Activated T-cell treated with anti-CD3 and anti-CD28 coated beads, Interleukin-2, amount 50 U/mL, for 24 hours (primary cell): ENCODE measurements at regions not wholly inside any gene's neighbourhood (a gene's known extent, or its start where the extent isn't known, plus 50 kb on each side); places are given as distances from the start of the nearest gene placed in this dataset.
"Not testable (repeated sequence)": the region's sequence is repeated elsewhere in the genome, so short reads cannot be mapped to it uniquely, and the experiment has no call there.

Source experiments
- DNase-seq: peaks from one replicate; pipeline ENCODE4 v3.0.0-alpha.2; 2020
- H3K27ac Mint-ChIP-seq: 2 replicates; pipeline ENCODE4 v1.8.0; 2020; ENCODE audit warnings: mild to moderate bottlenecking, mixed read lengths
- H3K27me3 Mint-ChIP-seq: 2 replicates; pipeline ENCODE4 v1.8.0; 2020; ENCODE audit warnings: mixed read lengths
- H3K36me3 Mint-ChIP-seq: 2 replicates; pipeline ENCODE4 v1.8.0; 2020; ENCODE audit warnings: low read depth, mixed read lengths
- H3K4me1 Mint-ChIP-seq: 2 replicates; pipeline ENCODE4 v1.8.0; 2020; ENCODE audit warnings: low read depth, mixed read lengths
- H3K4me3 Mint-ChIP-seq: 2 replicates; pipeline ENCODE4 v1.8.0; 2020; ENCODE audit warnings: mild to moderate bottlenecking, moderate library complexity, mixed read lengths
- H3K9me3 Mint-ChIP-seq: 2 replicates; pipeline ENCODE4 v1.8.0; 2020; ENCODE audit warnings: mixed read lengths

DNA sequence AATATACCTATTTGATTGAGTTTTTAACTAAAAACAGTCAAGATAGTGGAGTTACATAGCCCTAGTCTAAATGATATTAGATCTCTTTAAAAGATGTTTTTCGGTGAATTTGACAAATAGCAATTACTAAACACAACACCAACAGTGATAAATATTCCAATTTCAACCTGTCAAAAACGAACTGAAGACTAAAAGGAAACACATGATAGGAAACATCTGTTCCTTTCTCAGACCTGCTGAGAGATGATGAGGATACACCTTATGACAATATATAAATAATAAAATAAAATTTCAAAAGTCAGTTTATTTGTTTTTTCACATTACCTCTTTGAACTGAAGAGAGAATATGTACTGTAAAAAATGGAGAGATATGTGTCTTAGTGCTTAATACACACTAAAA lies 232.7 kb downstream of the RASSF9 start:
- Mint-ChIP-seq H3K36me3 (no peaks in the 10 kb centered on the region), H3K9me3 (peaks cover 6% of the 10 kb centered on the region), H3K4me3 (no peak overlapping the region), H3K27ac (no peak overlapping the region), H3K4me1 (no peaks in the 10 kb centered on the region), H3K27me3 (no peaks in the 10 kb centered on the region)
- DNase-seq, result no peak

- no peaks in the 10 kb centered on the region for H3K36me3 Mint-ChIP-seq
- peaks cover 2% of the 10 kb centered on the region for H3K9me3 Mint-ChIP-seq
- H3K4me1 Mint-ChIP-seq, result no peaks in the 10 kb centered on the region
- H3K27ac Mint-ChIP-seq, result no peak overlapping the region
- DNase-seq, result no peak
- no peak overlapping the region for H3K4me3 Mint-ChIP-seq
- no peaks in the 10 kb centered on the region for H3K27me3 Mint-ChIP-seq
Observed at GRCh38 chr12:85606455-85606854, 229.8 kb downstream of the RASSF9 start.

GRCh38 chr12:85609778-85610177 lies 226.4 kb downstream of the RASSF9 start:
- H3K4me1 Mint-ChIP-seq, result no peaks in the 10 kb centered on the region
- no peaks in the 10 kb centered on the region for H3K36me3 Mint-ChIP-seq
- H3K9me3 Mint-ChIP-seq, result peaks cover 3% of the 10 kb centered on the region
- no peak for DNase-seq
- no peak overlapping the region for H3K27ac Mint-ChIP-seq
- no peak overlapping the region for H3K4me3 Mint-ChIP-seq
- H3K27me3 Mint-ChIP-seq, result no peaks in the 10 kb centered on the region

DNA sequence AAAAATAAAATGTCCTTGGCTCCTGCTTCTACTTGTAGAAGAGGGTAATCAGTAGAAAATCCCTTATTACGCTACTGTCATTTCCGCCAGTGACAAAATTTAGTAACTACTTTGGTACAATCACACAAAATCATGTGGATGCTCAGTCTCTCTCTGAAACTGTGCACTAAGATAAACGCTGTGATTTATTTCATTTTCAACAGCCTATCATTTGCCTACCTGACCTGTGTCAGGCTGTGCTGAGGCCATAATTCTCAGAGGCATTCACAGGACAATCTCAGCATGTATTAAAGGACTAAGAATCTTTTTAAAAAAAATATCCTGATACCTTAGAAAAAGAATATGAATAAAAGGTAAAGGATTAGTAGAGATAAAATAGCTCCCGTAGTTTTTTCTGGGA lies 226.0 kb downstream of the RASSF9 start:
- DNase-seq, result no peak
- Mint-ChIP-seq H3K9me3 (peaks cover 3% of the 10 kb centered on the region), H3K27ac (no peak overlapping the region), H3K4me3 (no peak overlapping the region), H3K4me1 (no peaks in the 10 kb centered on the region), H3K27me3 (no peaks in the 10 kb centered on the region), H3K36me3 (no peaks in the 10 kb centered on the region)

DNA sequence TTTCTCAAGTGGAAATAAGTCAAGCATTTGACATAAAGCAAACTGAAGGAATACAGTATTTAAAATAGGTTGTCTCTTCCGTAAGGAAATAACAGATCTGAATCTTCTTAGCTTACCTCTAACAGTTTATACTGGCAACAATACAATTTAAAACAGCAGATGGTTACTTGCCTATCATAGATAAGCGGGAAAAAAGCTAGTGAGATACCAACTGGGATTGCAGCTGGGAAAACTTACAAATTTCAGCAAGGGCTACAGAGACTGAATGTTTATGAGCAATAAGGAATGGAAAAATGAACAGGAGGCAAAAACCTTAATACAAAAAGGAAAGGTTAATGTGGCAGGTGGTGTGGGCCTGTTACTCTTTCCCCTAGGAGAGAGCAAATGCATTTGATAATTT lies 220.0 kb downstream of the RASSF9 start:
- no peak overlapping the region for H3K27ac Mint-ChIP-seq
- no peak overlapping the region for H3K4me3 Mint-ChIP-seq
- DNase-seq, result no peak
- peaks cover 3% of the 10 kb centered on the region for H3K9me3 Mint-ChIP-seq
- no peaks in the 10 kb centered on the region for H3K27me3 Mint-ChIP-seq
- no peaks in the 10 kb centered on the region for H3K36me3 Mint-ChIP-seq
- H3K4me1 Mint-ChIP-seq, result no peaks in the 10 kb centered on the region

- Mint-ChIP-seq H3K4me3 (no peak overlapping the region), H3K27me3 (no peaks in the 10 kb centered on the region), H3K4me1 (no peaks in the 10 kb centered on the region), H3K9me3 (peaks cover 3% of the 10 kb centered on the region), H3K27ac (no peak overlapping the region), H3K36me3 (no peaks in the 10 kb centered on the region)
- no peak for DNase-seq
Observed at GRCh38 chr12:85617307-85618091, 218.7 kb downstream of the RASSF9 start.

DNA sequence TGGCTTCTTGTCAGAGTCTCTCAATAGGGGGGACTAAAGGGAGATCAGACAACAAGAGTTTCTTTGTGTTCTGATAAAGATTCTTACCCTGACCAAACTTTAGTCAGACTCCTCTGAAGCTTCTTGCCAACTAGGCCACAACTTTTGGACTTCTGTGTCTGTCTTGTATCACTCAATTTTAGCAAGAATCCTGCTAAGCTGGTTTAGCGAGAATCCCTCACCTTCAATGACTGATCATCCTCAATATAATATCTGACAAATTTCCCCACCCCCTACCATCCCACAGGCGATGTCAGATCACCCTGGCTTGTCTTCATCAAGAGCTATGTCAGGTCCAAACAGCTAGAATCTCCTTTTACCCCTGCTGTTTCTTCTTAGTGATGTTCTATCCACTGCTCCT lies 215.2 kb downstream of the RASSF9 start:
- Mint-ChIP-seq H3K27me3 (no peaks in the 10 kb centered on the region), H3K9me3 (peaks cover 2% of the 10 kb centered on the region), H3K4me1 (no peaks in the 10 kb centered on the region), H3K4me3 (no peak overlapping the region), H3K36me3 (no peaks in the 10 kb centered on the region), H3K27ac (no peak overlapping the region)
- DNase-seq, result no peak

DNA sequence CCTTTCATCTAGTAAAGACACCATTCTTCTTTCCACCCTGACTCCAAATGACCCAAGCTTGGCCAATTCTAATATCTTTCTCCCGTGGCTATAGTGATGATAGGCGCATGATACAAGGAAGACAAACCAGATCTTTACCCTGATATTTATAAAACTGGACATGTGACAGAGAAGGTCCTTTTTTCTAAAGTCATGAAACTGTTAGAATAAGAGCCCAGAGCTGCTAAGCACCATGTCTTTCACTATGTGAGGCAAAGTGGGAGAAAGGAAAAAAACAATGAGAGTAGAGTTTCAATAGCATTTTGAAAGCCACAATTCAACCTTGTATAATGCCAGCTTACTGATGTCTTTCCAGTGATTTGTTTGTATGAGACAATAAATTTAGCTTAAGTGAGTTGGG lies 212.4 kb downstream of the RASSF9 start:
- Mint-ChIP-seq H3K27ac (no peak overlapping the region), H3K27me3 (no peaks in the 10 kb centered on the region), H3K4me3 (no peak overlapping the region), H3K36me3 (no peaks in the 10 kb centered on the region), H3K4me1 (no peaks in the 10 kb centered on the region), H3K9me3 (peaks cover 2% of the 10 kb centered on the region)
- DNase-seq, result no peak

GRCh38 chr12:85625467-85625866 lies 210.7 kb downstream of the RASSF9 start:
- H3K4me3 Mint-ChIP-seq, result no peak overlapping the region
- no peaks in the 10 kb centered on the region for H3K36me3 Mint-ChIP-seq
- H3K27ac Mint-ChIP-seq, result no peak overlapping the region
- no peaks in the 10 kb centered on the region for H3K4me1 Mint-ChIP-seq
- peaks cover 2% of the 10 kb centered on the region for H3K9me3 Mint-ChIP-seq
- DNase-seq, result no peak
- H3K27me3 Mint-ChIP-seq, result no peaks in the 10 kb centered on the region

DNA sequence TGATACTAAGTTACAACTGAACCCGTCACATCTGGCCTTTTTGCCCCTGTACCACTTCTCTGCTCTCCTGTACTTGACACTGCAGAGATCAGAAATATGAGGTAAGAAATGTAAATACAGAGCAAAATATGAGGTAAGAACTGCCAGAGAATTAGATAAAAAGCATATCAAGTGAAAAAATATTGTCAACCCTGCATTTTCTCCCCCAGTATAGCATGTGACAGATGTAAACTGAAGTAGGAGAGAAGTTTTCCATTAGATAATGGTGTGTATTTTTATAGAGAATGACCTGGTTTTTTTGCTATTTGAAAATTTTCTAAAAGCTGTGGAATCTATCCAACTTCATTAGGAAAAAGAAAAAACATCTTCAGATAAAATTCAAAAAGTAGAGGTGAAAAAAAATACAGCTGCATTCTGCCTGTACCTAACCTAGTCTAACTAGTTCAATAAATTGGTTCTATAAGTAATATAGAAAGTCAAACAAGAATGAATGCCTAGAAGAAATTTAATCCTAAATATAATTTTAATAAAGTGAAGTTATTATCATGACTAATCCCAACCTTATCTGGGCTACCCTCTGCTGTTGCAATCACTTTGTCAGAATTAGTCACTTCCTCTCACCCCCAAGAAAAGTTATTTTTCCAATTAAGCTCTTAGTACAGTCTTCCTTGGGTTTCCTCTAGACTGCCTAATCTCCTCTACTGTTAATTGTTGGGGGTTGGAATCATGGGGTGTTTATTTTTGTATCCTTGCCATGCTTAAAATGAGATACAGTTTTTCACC lies 210.0 kb downstream of the RASSF9 start:
- no peaks in the 10 kb centered on the region for H3K4me1 Mint-ChIP-seq
- no peak overlapping the region for H3K27ac Mint-ChIP-seq
- no peaks in the 10 kb centered on the region for H3K27me3 Mint-ChIP-seq
- H3K9me3 Mint-ChIP-seq, result peaks cover 2% of the 10 kb centered on the region
- no peak overlapping the region for H3K4me3 Mint-ChIP-seq
- no peaks in the 10 kb centered on the region for H3K36me3 Mint-ChIP-seq
- no peak for DNase-seq

GRCh38 chr12:85626784-85627171 lies 209.4 kb downstream of the RASSF9 start:
- DNase-seq, result no peak
- Mint-ChIP-seq H3K27ac (no peak overlapping the region), H3K9me3 (peaks cover 2% of the 10 kb centered on the region), H3K36me3 (no peaks in the 10 kb centered on the region), H3K27me3 (no peaks in the 10 kb centered on the region), H3K4me1 (no peaks in the 10 kb centered on the region), H3K4me3 (no peak overlapping the region)

DNA sequence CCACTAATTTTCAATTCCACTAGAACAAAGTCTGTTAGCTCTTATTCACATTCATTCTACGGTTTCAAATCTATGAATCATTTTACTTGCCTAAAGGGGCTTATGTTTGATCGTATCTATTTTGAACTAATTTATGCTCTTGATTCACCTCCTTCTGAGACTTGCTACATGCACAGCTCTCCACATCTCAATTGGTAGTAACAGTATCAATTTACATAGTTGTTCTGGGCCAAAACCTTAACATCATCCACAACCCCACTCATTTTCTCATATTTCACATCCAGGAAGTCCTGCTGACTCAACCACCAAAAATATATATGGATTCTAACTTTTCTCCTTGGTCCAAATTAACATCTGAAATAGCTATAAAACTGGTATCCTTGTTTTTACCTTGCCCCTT lies 208.6 kb downstream of the RASSF9 start:
- Mint-ChIP-seq H3K27ac (no peak overlapping the region), H3K4me1 (no peaks in the 10 kb centered on the region), H3K27me3 (no peaks in the 10 kb centered on the region), H3K4me3 (no peak overlapping the region), H3K9me3 (peaks cover 2% of the 10 kb centered on the region), H3K36me3 (no peaks in the 10 kb centered on the region)
- DNase-seq, result no peak

DNA sequence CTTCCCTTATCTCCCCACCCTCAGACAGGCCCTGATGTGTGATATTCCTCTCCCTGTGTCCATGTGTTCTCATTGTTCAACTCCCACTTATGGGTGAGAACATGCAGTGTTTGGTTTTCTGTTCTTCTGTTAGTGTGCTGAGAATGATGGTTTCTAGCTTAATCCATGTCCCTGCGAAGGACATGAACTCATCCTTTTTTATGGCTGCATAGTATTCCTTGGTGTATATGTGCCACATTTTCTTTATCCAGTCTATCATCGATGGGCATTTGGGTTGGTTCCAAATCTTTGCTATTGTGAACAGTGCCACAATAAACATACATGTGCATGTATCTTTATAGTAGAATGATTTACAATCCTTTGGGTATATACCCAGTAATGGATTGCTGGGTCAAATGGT lies 207.6 kb downstream of the RASSF9 start:
- not testable (repeated sequence) for H3K36me3 Mint-ChIP-seq, H3K27me3 Mint-ChIP-seq, H3K27ac Mint-ChIP-seq, DNase-seq, H3K4me1 Mint-ChIP-seq, H3K4me3 Mint-ChIP-seq, H3K9me3 Mint-ChIP-seq

GRCh38 chr12:85630851-85631250 lies 205.4 kb downstream of the RASSF9 start:
- Mint-ChIP-seq H3K4me3 (no peak overlapping the region), H3K27ac (no peak overlapping the region), H3K9me3 (peaks cover 7% of the 10 kb centered on the region), H3K27me3 (no peaks in the 10 kb centered on the region), H3K4me1 (no peaks in the 10 kb centered on the region), H3K36me3 (no peaks in the 10 kb centered on the region)
- no peak for DNase-seq

GRCh38 chr12:85632390-85632789 lies 203.8 kb downstream of the RASSF9 start:
- H3K36me3 Mint-ChIP-seq, result no peaks in the 10 kb centered on the region
- H3K27me3 Mint-ChIP-seq, result no peaks in the 10 kb centered on the region
- no peaks in the 10 kb centered on the region for H3K4me1 Mint-ChIP-seq
- DNase-seq, result no peak
- peaks cover 6% of the 10 kb centered on the region for H3K9me3 Mint-ChIP-seq
- no peak overlapping the region for H3K4me3 Mint-ChIP-seq
- H3K27ac Mint-ChIP-seq, result no peak overlapping the region
